ENCODE measurements at regions not wholly inside any gene's neighbourhood (a gene's known extent, or its start where the extent isn't known, plus 50 kb on each side); places are given as distances from the start of the nearest gene placed in this dataset.

- no peak for DNase-seq (ENCODE audit: low read depth)
These were observed 83.1 kb upstream of the TSPAN8 start for GRCh38 chr12:71240946-71241345.

DNA sequence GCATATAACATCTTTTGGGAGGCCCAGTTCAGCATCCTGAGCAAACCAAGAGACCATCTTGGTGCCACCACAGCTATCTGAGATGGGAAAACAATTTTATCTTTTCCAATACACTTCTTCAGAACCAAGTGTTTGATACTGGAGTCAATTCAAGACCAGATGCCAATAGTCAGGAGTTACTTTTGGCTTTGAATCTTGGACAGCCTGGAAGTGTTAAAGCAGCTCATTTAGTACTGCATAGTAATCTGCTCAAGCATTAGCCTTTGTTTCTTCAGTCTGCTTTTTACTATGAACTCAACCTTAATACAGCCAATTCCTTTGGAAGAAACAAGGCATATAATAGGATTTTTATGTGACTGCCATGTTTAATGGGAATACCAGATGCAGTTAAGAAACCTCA lies 81.9 kb upstream of the TSPAN8 start:
- DNase-seq (ENCODE audit: low read depth): no peak

DNA sequence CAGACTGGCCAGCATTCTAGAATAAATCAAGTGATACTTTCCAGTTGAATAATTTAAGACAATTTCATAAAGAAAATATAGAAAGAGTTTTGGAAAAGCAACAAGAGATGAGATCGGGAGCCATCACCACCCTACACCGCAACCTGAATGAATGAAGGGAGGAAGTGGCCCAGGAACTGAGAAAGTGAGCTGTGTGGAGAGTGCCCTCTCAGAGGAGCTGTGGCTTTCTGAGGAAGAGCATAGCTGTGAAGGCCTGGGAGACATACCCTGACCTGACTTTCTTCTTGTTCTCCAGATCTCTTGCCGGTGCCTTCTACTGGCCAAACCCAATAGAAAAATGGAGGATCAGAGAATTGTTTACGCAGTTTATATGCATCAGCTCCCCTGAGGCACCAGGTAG lies 79.3 kb upstream of the TSPAN8 start:
- DNase-seq (ENCODE audit: low read depth): no peak

- no peak for DNase-seq (ENCODE audit: low read depth)
These were observed 78.4 kb upstream of the TSPAN8 start for GRCh38 chr12:71236133-71236660.

- no peak for DNase-seq (ENCODE audit: low read depth)
These were observed 75.3 kb upstream of the TSPAN8 start for GRCh38 chr12:71233083-71233482.

DNA sequence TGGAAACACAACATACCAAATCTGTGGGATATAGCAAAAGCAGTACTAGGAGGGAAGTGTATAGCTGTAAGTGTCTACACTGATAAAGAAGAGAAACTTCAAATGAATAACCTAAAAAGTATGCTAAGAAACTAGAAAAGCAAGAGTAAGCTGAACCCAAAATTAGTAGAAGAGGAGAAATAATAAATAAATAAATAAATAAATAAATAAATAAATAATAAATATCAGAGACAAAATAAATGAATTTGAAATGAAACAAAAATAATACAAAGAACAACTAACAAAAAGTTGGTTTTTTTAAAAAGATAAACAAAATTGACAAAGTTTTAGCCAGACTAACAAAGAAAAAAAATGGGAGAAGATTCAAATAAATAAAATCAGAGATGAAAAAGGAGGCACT lies 72.7 kb upstream of the TSPAN8 start:
- no peak for DNase-seq (ENCODE audit: low read depth)

DNA sequence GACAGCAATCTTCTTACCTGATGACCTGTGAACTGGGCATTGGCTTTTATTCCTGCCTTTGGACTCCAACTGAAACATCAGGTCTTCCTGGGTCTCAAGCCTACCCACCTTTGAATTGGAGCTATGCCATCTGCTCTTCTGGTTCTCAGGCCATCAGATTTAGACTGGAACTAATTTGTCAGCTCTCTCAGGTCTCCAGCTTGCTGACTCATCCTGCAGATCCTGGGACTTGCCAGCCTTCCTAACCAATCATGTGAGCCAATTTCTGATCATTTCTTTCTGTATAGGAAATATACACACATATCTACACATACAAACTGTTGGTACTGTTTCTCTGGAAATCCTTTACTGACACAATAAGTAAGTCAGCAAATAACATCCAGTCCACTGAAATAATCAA lies 65.3 kb upstream of the TSPAN8 start:
- DNase-seq (ENCODE audit: low read depth): no peak

- no peak for DNase-seq (ENCODE audit: low read depth)
These were observed 64.6 kb upstream of the TSPAN8 start for GRCh38 chr12:71222436-71222835.

GRCh38 chr12:71220260-71220659 lies 62.5 kb upstream of the TSPAN8 start:
- no peak for DNase-seq (ENCODE audit: low read depth)

DNA sequence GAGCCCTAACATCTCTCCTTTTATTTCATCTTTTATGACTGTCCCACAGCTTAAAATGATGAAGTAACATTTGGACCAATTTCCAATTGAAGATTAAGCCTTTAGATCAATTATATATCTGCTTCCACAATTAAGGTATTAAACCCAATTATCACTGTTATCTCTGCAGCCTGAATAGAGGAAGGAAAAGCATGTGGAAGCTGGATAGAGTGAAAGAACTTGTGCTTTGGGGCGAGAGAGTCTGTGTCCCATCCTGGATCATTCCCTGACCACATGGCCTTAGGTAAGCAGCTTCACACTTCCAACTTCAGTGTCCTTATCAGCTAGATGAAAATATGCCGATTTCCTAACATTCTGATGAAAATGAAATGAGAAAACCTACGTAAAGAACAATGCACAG lies 61.4 kb upstream of the TSPAN8 start:
- DNase-seq (ENCODE audit: low read depth): no peak

DNA sequence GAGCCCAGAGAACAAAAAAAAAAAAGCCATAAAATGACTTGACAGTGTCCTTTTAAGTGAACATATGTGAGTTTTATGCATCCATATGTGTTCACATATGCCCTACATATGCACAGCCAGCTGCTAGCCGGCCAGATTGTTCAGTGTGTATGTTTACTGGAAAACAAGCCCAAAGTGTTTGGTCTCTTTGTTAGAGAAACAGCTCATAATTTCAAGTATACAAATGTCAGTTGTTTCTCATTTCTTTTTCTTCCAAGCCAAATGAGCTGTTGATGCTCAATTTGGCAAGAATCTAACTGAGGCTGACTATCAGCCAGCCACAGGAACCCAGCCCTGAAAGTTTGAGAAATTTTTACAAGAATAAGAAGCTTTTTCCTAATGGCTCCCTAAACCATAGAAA lies 60.8 kb upstream of the TSPAN8 start:
- DNase-seq (ENCODE audit: low read depth): no peak

DNA sequence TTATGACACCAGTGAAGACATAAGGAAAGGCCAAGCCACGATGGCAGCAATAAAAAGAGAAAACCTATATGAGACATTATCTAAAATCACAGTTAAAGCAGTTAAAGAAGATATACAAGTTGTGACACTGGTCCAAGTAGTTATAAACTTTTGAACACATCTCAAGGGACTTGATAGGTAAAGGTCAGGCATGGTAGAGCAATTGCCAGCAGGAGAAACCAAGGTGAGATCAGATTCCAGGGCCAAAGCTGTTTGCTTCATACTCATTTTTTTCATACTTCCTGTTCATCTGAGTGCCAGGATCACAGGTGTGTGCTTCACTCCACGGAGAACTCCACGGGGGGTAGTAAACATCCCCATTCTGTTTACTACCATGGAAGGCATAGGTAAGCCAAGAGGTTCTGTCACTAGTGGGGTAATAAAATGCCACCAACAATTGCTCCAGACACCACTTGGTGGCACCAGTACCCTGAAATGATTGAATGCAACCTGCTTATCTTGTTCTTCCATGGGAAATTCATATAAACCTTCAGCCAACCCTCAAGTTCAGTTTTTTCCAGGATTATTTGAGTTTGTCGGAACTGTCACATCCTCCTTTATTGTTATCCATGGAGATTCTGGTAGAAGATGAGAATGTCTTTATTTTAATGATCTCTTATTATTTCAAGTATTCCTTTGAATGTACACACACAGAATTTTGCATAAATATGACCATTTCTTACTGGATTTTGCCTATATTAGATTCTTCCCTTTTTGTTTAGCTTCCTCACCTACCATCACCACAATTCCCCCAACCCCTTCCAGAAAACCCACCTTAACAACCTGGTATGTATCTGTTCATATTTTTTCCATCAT lies 59.2 kb upstream of the TSPAN8 start:
- DNase-seq (ENCODE audit: low read depth): peak; percentile 46

- no peak for DNase-seq (ENCODE audit: low read depth)
These were observed 56.9 kb upstream of the TSPAN8 start for GRCh38 chr12:71214511-71215285.

DNA sequence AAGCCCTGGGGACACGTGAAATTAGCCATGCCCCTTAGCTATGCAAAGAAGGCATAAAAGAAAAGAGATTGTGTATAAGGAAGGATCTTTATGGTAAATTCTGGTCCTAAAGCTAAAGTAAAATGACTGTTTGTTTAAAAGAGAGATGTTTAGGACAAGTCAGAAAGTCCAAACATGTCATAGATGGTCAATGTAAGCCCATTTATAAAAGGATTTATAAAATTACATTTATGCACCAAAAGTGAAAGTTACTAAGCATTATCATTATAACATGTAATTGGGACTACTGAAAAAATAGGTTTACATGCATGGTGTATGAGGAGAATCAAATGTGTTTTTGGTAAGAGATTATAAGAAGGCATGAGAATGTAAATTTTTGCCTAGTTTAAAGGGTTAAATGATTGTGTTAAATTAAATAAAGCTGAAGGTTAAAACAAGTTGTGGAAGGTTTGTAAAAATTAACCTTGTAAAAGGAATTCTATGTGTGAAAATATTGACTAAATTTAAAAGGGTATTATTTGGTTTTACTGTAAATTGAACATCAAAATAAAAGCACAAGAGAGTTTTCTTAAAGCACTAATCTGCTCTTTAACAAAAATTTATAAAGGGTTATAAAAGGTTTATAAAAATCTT lies 50.4 kb upstream of the TSPAN8 start:
- no peak for DNase-seq (ENCODE audit: low read depth)
